ENCODE measurements at regions not wholly inside any gene's neighbourhood (a gene's known extent, or its start where the extent isn't known, plus 50 kb on each side); places are given as distances from the start of the nearest gene placed in this dataset.

- TF ChIP-seq, protein P1, sequence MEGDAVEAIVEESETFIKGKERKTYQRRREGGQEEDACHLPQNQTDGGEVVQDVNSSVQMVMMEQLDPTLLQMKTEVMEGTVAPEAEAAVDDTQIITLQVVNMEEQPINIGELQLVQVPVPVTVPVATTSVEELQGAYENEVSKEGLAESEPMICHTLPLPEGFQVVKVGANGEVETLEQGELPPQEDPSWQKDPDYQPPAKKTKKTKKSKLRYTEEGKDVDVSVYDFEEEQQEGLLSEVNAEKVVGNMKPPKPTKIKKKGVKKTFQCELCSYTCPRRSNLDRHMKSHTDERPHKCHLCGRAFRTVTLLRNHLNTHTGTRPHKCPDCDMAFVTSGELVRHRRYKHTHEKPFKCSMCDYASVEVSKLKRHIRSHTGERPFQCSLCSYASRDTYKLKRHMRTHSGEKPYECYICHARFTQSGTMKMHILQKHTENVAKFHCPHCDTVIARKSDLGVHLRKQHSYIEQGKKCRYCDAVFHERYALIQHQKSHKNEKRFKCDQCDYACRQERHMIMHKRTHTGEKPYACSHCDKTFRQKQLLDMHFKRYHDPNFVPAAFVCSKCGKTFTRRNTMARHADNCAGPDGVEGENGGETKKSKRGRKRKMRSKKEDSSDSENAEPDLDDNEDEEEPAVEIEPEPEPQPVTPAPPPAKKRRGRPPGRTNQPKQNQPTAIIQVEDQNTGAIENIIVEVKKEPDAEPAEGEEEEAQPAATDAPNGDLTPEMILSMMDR (IDR thresholded peaks at IDR 0.05; ENCODE audit: low read depth, low read length, poor library complexity, severe bottlenecking): no peak
- no peak for TF ChIP-seq EZH2phosphoT487 (IDR thresholded peaks at IDR 0.05; ENCODE audit: borderline replicate concordance, low read length)
These were observed 992.2 kb upstream of the MIR17HG start for GRCh38 chr13:90355162-90355751.
